Suprapubic skin (tissue), 4 donors: ENCODE measurements at regions not wholly inside any gene's neighbourhood (a gene's known extent, or its start where the extent isn't known, plus 50 kb on each side); places are given as distances from the start of the nearest gene placed in this dataset.
"Not testable (repeated sequence)": the region's sequence is repeated elsewhere in the genome, so short reads cannot be mapped to it uniquely, and the experiment has no call there.

Experiments
- DNase-seq, 2 donors: peaks; one replicate each; pipeline ENCODE4 v3.0.0-alpha.2; 2019; ENCODE audit warnings: low spot score in 2 of 2
- H3K27ac ChIP-seq: fragments of 200-600 bp; sonication (generic); one replicate; pipeline ENCODE4 v1.5.1; 2019
- H3K27me3 ChIP-seq: fragments of 200-600 bp; sonication (generic); one replicate; pipeline ENCODE4 v1.5.1; 2019
- H3K36me3 ChIP-seq: fragments of 200-600 bp; sonication (generic); one replicate; pipeline ENCODE4 v1.5.1; 2019
- H3K4me1 ChIP-seq: fragments of 200-600 bp; sonication (generic); one replicate; pipeline ENCODE4 v1.5.1; 2019
- H3K4me3 ChIP-seq: fragments of 200-600 bp; sonication (generic); one replicate; pipeline ENCODE4 v1.5.1; 2019; ENCODE audit warnings: mild to moderate bottlenecking
- H3K9me3 ChIP-seq: fragments of 200-600 bp; sonication (generic); one replicate; pipeline ENCODE4 v1.5.1; 2019
- EP300 ChIP-seq: sonication (generic); formaldehyde crosslinking; IDR thresholded peaks from one replicate; pipeline ENCODE4 v1.6.1; 2017; ENCODE audit warnings: antibody characterized with exemption
- POLR2A ChIP-seq, 2 donors: fragments of 450-650 bp; IDR thresholded peaks; one replicate each; pipeline ENCODE4 v1.6.1; 2017; ENCODE audit warnings: antibody characterized with exemption in 2 of 2, mild to moderate bottlenecking in 2 of 2, moderate library complexity in 2 of 2
- POLR2AphosphoS5 ChIP-seq, 3 donors: sonication (generic); formaldehyde crosslinking; IDR thresholded peaks; one replicate each; pipeline ENCODE4 v1.6.1; 2017; ENCODE audit warnings: antibody characterized with exemption in 3 of 3
- WGBS: methylation state at CpG from one replicate; pipeline ENCODE4 v1.1.5; 2018; 5-methylcytosine and 5-hydroxymethylcytosine counted together
- TF ChIP-seq, protein P1 (sequence below), 2 donors: fragments of 200-600 bp in 1 of 2; fragments of 450-650 bp in 1 of 2; sonication (generic) in 1 of 2; IDR thresholded peaks; one replicate each; pipeline ENCODE4 v1.5.1; 2016 to 2019; ENCODE audit warnings: antibody characterized with exemption in 2 of 2, mild to moderate bottlenecking in 1 of 2, moderate library complexity in 1 of 2

DNA sequence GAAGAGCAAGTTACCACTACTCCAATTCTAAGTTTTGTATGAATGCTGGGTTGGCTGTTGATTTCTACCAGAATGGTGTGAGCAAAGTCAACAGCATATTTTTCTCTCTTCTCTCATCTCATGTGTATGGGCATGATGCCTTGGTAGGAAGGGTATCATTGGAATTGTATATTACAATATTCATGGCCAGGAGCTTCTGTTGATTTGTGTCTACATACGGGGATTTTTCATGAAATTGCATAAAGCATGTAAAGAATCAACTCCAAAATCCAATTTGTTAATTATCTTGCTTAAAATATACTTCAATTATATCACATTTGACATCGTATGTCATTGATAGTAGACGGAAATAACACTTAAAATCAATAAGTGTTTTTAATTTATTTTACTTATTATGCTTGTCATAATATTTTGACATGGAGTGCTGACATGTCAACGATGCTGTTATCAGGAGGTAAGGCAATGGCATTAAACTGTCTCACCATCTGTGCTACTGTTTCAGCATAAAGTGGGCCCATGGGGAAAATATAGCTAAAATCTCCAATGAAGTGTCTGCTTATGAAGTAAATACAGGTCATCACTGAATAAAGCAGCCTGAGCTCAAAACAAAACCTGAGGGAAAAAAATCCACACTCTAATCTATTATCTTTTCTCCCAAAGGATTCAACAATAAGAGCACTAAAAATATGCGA, 142.2 kb upstream of the NBPF11 start:
- H3K4me1 ChIP-seq: no peaks in the 10 kb centered on the region
- DNase-seq: no peak
- WGBS: 85% methylated on average over 5 of the region's 5 CpGs
- H3K27ac ChIP-seq: no peak overlapping the region
- no peaks in the 10 kb centered on the region for H3K9me3 ChIP-seq
- TF ChIP-seq, protein P1, sequence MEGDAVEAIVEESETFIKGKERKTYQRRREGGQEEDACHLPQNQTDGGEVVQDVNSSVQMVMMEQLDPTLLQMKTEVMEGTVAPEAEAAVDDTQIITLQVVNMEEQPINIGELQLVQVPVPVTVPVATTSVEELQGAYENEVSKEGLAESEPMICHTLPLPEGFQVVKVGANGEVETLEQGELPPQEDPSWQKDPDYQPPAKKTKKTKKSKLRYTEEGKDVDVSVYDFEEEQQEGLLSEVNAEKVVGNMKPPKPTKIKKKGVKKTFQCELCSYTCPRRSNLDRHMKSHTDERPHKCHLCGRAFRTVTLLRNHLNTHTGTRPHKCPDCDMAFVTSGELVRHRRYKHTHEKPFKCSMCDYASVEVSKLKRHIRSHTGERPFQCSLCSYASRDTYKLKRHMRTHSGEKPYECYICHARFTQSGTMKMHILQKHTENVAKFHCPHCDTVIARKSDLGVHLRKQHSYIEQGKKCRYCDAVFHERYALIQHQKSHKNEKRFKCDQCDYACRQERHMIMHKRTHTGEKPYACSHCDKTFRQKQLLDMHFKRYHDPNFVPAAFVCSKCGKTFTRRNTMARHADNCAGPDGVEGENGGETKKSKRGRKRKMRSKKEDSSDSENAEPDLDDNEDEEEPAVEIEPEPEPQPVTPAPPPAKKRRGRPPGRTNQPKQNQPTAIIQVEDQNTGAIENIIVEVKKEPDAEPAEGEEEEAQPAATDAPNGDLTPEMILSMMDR (IDR thresholded peaks at IDR 0.05): no peak
- TF ChIP-seq POLR2AphosphoS5 (IDR thresholded peaks at IDR 0.05): no peak
- TF ChIP-seq EP300: no peak
- TF ChIP-seq POLR2A (IDR thresholded peaks at IDR 0.05): no peak
- H3K27me3 ChIP-seq: peaks cover 2% of the 10 kb centered on the region
- H3K36me3 ChIP-seq: no peaks in the 10 kb centered on the region
- H3K4me3 ChIP-seq: no peak overlapping the region

DNA sequence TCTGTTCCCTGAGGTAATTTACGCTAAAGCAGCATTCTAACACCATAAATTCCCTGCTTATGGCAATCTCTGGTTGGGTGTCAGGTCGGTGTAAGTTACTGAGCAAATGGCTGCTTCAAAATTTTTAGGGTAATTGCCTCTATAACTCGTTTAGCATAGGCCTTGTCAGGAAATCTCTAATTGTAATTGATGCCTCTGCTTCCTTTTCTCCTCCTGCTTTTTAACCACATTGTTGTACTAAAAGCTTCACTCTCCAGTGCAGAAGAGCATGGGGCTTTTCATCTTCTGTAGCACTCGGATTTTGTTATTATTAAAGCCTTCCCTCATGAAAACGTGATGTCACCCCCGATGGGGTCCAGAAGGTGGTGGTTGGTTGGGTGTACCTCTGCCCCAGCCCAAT, 141.6 kb upstream of the NBPF11 start:
- H3K36me3 ChIP-seq: no peaks in the 10 kb centered on the region
- peaks cover 2% of the 10 kb centered on the region for H3K27me3 ChIP-seq
- TF ChIP-seq EP300: no peak
- TF ChIP-seq, protein P1 (IDR thresholded peaks at IDR 0.05): no peak
- TF ChIP-seq POLR2AphosphoS5 (IDR thresholded peaks at IDR 0.05): no peak
- no peaks in the 10 kb centered on the region for H3K9me3 ChIP-seq
- DNase-seq: no peak
- no peak overlapping the region for H3K27ac ChIP-seq
- no peaks in the 10 kb centered on the region for H3K4me1 ChIP-seq
- WGBS: 62% methylated on average over 6 of the region's 6 CpGs
- H3K4me3 ChIP-seq: no peak overlapping the region

DNA sequence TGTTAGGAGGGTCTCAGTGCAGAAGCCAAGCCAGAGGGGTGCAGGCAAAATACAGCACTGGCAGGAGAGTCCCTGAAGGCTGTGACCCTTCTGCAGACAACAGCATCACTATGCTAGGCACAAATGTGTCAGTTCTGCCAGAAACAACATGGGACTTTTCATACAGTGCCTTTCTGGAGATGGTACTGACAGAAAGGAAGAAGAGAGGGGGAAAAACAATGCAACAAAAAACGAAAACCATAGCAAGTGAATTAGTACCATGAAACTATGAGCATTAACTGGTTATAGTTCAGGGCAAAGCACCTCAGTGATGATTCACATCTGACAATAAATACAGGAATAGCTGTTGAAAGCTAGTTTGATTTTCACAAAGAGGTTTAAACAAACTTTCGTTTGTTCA, 140.8 kb upstream of the NBPF11 start:
- Histone ChIP-seq H3K4me3 (no peak overlapping the region), H3K4me1 (no peaks in the 10 kb centered on the region), H3K27ac (no peak overlapping the region), H3K36me3 (no peaks in the 10 kb centered on the region), H3K9me3 (no peaks in the 10 kb centered on the region), H3K27me3 (peaks cover 2% of the 10 kb centered on the region)
- DNase-seq: no peak
- 66% methylated on average over 2 of the region's 2 CpGs for WGBS
- TF ChIP-seq, protein P1 (IDR thresholded peaks at IDR 0.05): no peak
- no peak for TF ChIP-seq EP300
- no peak for TF ChIP-seq POLR2AphosphoS5 (IDR thresholded peaks at IDR 0.05)
- TF ChIP-seq POLR2A (IDR thresholded peaks at IDR 0.05): no peak

DNA sequence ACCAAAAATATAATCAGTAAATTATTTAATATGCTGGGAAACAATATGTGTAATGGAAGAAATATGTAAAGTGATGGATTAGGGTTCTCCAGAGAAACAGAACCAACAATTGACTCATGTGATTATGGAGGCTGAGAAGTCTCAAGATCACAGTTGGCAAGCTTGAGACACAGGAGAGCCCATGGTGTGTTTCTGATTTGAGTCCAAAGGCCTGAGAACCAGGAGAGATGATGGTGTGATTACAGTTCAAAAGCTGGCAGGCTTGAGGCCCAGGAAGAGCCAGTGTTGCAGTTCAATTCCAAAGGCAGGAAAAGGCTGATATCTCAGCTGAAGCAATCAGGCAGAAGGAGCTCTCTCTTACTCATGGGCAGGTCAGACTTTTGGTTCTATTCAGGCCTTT, 138.8 kb upstream of the NBPF11 start:
- TF ChIP-seq EP300: no peak
- TF ChIP-seq POLR2AphosphoS5 (IDR thresholded peaks at IDR 0.05): no peak
- TF ChIP-seq, protein P1 (IDR thresholded peaks at IDR 0.05): no peak
- no peak for TF ChIP-seq POLR2A (IDR thresholded peaks at IDR 0.05)
- Histone ChIP-seq H3K9me3 (no peaks in the 10 kb centered on the region), H3K36me3 (no peaks in the 10 kb centered on the region), H3K27me3 (peaks cover 3% of the 10 kb centered on the region), H3K4me1 (no peaks in the 10 kb centered on the region), H3K27ac (no peak overlapping the region), H3K4me3 (no peak overlapping the region)
- DNase-seq: no peak

DNA sequence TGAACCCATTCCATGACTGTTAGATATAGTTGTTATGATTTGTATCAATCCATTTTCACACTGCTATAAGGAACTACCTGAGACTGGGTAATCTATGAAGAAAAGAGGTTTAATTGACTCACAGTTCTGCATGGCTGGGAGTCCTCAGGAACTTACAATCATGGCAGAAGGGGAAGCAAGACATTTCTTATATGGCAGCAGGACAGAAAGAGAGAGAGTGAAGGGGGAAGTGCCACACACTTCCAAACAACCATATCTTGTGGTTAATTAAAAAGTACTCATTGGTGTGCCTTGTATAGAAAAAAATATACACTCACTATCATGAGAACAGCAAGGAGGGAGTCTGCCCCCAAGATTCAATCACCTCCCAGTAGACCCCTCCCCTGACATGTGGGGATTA, 137.6 kb upstream of the NBPF11 start:
- Histone ChIP-seq H3K36me3 (no peaks in the 10 kb centered on the region), H3K9me3 (no peaks in the 10 kb centered on the region), H3K27me3 (peaks cover 3% of the 10 kb centered on the region), H3K4me1 (no peaks in the 10 kb centered on the region), H3K4me3 (no peak overlapping the region), H3K27ac (no peak overlapping the region)
- DNase-seq: no peak
- TF ChIP-seq EP300 (no peak), POLR2A (IDR thresholded peaks at IDR 0.05) (no peak), POLR2AphosphoS5 (IDR thresholded peaks at IDR 0.05) (no peak)
- TF ChIP-seq, protein P1 (IDR thresholded peaks at IDR 0.05): no peak

DNA sequence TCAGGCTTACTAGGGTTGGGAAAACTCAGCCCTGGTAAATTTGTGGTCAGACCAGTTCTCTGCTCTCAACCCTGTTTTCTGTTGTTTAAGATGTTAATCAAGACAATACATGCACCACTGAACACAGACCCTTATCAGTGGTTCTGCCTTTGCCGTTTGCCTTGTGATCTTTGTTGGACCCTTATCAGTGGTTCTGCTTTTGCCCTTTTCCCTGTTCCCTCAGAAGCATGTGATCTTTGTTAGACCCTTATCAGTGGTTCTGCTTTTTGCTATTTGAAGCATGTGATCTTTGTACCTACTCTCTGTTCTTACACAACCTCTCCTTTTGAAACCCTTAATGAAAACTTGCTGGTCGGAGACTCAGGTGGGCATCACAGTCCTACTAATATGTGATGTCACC, 133.9 kb upstream of the NBPF11 start:
- DNase-seq, H3K27me3 ChIP-seq: not testable (repeated sequence)
- WGBS: 71% methylated on average over 2 of the region's 2 CpGs

DNA sequence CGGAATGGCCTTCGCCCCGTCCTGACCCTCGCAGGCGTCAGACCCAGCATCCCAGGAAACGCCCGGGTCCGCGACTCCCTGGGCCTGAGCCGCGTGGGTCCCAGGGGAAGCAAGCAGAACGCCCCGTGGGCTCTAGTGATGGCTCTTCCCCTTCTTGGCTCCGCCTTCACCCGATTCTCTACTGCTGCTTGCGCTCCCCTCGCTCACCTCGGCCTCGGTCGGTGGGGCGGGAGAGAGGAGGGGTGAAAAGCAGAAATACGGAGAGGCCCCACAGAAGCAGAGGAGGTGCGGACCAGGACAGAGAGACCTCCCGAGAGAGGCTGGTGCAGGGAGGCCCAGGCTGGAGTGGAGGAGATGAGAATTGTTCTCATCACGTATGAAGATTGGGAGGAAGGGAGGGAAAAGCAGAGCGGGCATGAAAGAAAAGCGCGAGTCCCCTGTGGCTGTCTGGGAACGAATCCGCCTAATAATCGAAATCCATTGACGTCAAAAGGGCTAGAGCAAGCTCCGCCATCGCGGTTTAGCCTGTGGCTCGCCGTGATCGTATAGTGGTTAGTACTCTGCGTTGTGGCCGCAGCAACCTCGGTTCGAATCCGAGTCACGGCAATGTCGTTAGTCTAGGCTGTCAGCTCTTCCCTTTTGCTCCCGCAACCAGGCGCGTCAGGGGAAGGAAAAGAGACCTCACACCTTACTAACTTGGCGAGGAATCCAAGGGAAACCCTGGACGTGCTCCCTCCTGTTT, 128.9 kb upstream of the NBPF11 start:
- DNase-seq, H3K4me1 ChIP-seq, H3K9me3 ChIP-seq, H3K27ac ChIP-seq, H3K36me3 ChIP-seq: not testable (repeated sequence)
- H3K4me3 ChIP-seq: peak overlapping the region; percentile 43
- peaks cover 26% of the 10 kb centered on the region for H3K27me3 ChIP-seq
- no CpG with 5 or more reads among the region's 50 CpGs for WGBS

More for the DNA sequence above, 133.9 kb upstream of the NBPF11 start:
- H3K27ac ChIP-seq, H3K36me3 ChIP-seq, H3K4me1 ChIP-seq, H3K4me3 ChIP-seq, H3K9me3 ChIP-seq: not testable (repeated sequence)

DNA sequence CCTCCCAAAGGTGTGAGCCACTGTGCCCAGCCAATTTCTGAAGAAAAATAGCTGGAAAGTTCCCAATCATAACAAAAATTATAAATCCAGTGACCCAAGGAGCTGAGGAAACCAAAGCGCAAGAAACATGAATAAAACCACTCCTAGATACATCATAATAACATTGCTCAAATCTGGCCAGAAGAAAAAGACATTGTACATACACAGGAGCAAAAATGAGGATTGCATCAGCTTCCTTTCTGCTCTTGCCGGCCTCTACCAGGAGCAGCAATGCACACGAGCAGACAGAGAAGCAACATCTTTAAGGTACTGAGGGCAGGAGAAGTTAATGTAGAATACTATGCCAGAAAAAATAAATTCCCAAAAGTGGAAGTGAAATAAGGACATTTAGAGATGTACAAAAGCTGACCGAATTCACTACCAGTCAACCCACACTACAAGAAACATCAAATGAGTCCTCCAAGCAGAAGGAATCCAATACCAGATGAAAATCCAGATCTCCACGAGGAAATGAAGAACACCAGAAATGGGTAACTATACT, 127.0 kb upstream of the NBPF11 start:
- WGBS: 74% methylated on average over 5 of the region's 5 CpGs
- peaks cover 38% of the 10 kb centered on the region for H3K27me3 ChIP-seq
- not testable (repeated sequence) for H3K4me3 ChIP-seq, H3K27ac ChIP-seq, H3K36me3 ChIP-seq, H3K9me3 ChIP-seq, DNase-seq, H3K4me1 ChIP-seq
